BLaER1 (cell line): ENCODE measurements at regions not wholly inside any gene's neighbourhood (a gene's known extent, or its start where the extent isn't known, plus 50 kb on each side); places are given as distances from the start of the nearest gene placed in this dataset.

ENCODE experiments used
- H3K27ac ChIP-seq: shearing (Covaris generic); formaldehyde crosslinking; 2 replicates; pipeline ENCODE4 v1.8.1; 2022
- H3K27me3 ChIP-seq: shearing (Covaris generic); formaldehyde crosslinking; 2 replicates; pipeline ENCODE4 v1.8.1; 2022
- H3K36me3 ChIP-seq: shearing (Covaris generic); formaldehyde crosslinking; 2 replicates; pipeline ENCODE4 v1.8.1; 2022
- H3K4me1 ChIP-seq: shearing (Covaris generic); formaldehyde crosslinking; 2 replicates; pipeline ENCODE4 v1.8.1; 2022
- H3K4me2 ChIP-seq: shearing (Covaris generic); formaldehyde crosslinking; 2 replicates; pipeline ENCODE4 v1.8.1; 2022
- H3K4me3 ChIP-seq: shearing (Covaris generic); formaldehyde crosslinking; 2 replicates; pipeline ENCODE4 v1.8.1; 2022
- H3K9ac ChIP-seq: shearing (Covaris generic); formaldehyde crosslinking; 2 replicates; pipeline ENCODE4 v1.8.1; 2022
- H3K9me3 ChIP-seq: shearing (Covaris generic); formaldehyde crosslinking; 2 replicates; pipeline ENCODE4 v1.8.1; 2022
- H4K20me1 ChIP-seq: shearing (Covaris generic); formaldehyde crosslinking; 2 replicates; pipeline ENCODE4 v1.8.1; 2022
- Cebpa-rat ChIP-seq: shearing (Covaris generic); IDR thresholded peaks from 2 replicates; pipeline ENCODE4 v1.8.1; 2022

- Histone ChIP-seq H3K4me2 (no peak overlapping the region), H3K4me3 (no peak overlapping the region), H3K36me3 (no peaks in the 10 kb centered on the region), H3K9ac (no peak overlapping the region), H3K27ac (no peak overlapping the region), H3K27me3 (no peaks in the 10 kb centered on the region; the same call in 1 of the 2 replicates), H3K4me1 (no peaks in the 10 kb centered on the region), H4K20me1 (no peaks in the 10 kb centered on the region), H3K9me3 (no peaks in the 10 kb centered on the region)
- TF ChIP-seq Cebpa-rat = no peak
These were observed 517.8 kb upstream of the PAPPA start for GRCh38 chr9:115635680-115636383.

- TF ChIP-seq Cebpa-rat = no peak
- Histone ChIP-seq H3K27me3 (no peaks in the 10 kb centered on the region; the same call in 1 of the 2 replicates), H4K20me1 (no peaks in the 10 kb centered on the region), H3K4me1 (no peaks in the 10 kb centered on the region), H3K27ac (no peak overlapping the region), H3K4me3 (no peak overlapping the region), H3K36me3 (no peaks in the 10 kb centered on the region), H3K9me3 (no peaks in the 10 kb centered on the region), H3K9ac (no peak overlapping the region), H3K4me2 (no peak overlapping the region)
These were observed 517.0 kb upstream of the PAPPA start for GRCh38 chr9:115636596-115636995.

GRCh38 chr9:115637661-115638060 is 515.9 kb upstream of the PAPPA start:
- Histone ChIP-seq H4K20me1 (no peaks in the 10 kb centered on the region), H3K36me3 (no peaks in the 10 kb centered on the region), H3K4me3 (no peak overlapping the region), H3K9ac (no peak overlapping the region), H3K9me3 (no peaks in the 10 kb centered on the region), H3K27ac (no peak overlapping the region), H3K4me2 (no peak overlapping the region), H3K27me3 (no peaks in the 10 kb centered on the region; the same call in 1 of the 2 replicates), H3K4me1 (no peaks in the 10 kb centered on the region)
- TF ChIP-seq Cebpa-rat = no peak

GRCh38 chr9:115640887-115641286 is 512.7 kb upstream of the PAPPA start:
- H3K4me2 ChIP-seq = no peak overlapping the region
- no peaks in the 10 kb centered on the region for H3K4me1 ChIP-seq
- no peaks in the 10 kb centered on the region for H4K20me1 ChIP-seq
- H3K9me3 ChIP-seq = no peaks in the 10 kb centered on the region
- H3K27ac ChIP-seq = no peak overlapping the region
- no peaks in the 10 kb centered on the region for H3K36me3 ChIP-seq
- TF ChIP-seq Cebpa-rat = no peak
- H3K9ac ChIP-seq = no peak overlapping the region
- no peak overlapping the region for H3K4me3 ChIP-seq
- H3K27me3 ChIP-seq = no peaks in the 10 kb centered on the region; the same call in 1 of the 2 replicates

GRCh38 chr9:115642285-115642684 is 511.3 kb upstream of the PAPPA start:
- Histone ChIP-seq H3K27me3 (no peaks in the 10 kb centered on the region), H3K27ac (no peak overlapping the region), H4K20me1 (no peaks in the 10 kb centered on the region), H3K9me3 (no peaks in the 10 kb centered on the region), H3K4me1 (no peaks in the 10 kb centered on the region), H3K4me2 (no peak overlapping the region), H3K4me3 (no peak overlapping the region), H3K36me3 (no peaks in the 10 kb centered on the region), H3K9ac (no peak overlapping the region)
- no peak for TF ChIP-seq Cebpa-rat

GRCh38 chr9:115643948-115644727 is 509.5 kb upstream of the PAPPA start:
- H3K4me3 ChIP-seq = no peak overlapping the region
- no peak overlapping the region for H3K4me2 ChIP-seq
- H3K4me1 ChIP-seq = no peaks in the 10 kb centered on the region
- no peak for TF ChIP-seq Cebpa-rat
- H4K20me1 ChIP-seq = no peaks in the 10 kb centered on the region
- no peak overlapping the region for H3K27ac ChIP-seq
- no peaks in the 10 kb centered on the region for H3K36me3 ChIP-seq
- H3K9me3 ChIP-seq = no peaks in the 10 kb centered on the region
- no peak overlapping the region for H3K9ac ChIP-seq
- no peaks in the 10 kb centered on the region for H3K27me3 ChIP-seq

- TF ChIP-seq Cebpa-rat = no peak
- Histone ChIP-seq H4K20me1 (no peaks in the 10 kb centered on the region), H3K4me3 (no peak overlapping the region), H3K9me3 (no peaks in the 10 kb centered on the region), H3K4me1 (no peaks in the 10 kb centered on the region), H3K9ac (no peak overlapping the region), H3K27ac (no peak overlapping the region), H3K36me3 (no peaks in the 10 kb centered on the region), H3K4me2 (no peak overlapping the region), H3K27me3 (no peaks in the 10 kb centered on the region)
These were observed 503.6 kb upstream of the PAPPA start for GRCh38 chr9:115649991-115650472.

GRCh38 chr9:115650768-115651167 is 502.8 kb upstream of the PAPPA start:
- Histone ChIP-seq H3K36me3 (no peaks in the 10 kb centered on the region), H3K9ac (no peak overlapping the region), H3K27me3 (no peaks in the 10 kb centered on the region)

GRCh38 chr9:115651461-115651860 is 502.1 kb upstream of the PAPPA start:
- H3K4me2 ChIP-seq = no peak overlapping the region
- H3K36me3 ChIP-seq = no peaks in the 10 kb centered on the region
- no peak overlapping the region for H3K27ac ChIP-seq
- no peaks in the 10 kb centered on the region for H4K20me1 ChIP-seq
- H3K27me3 ChIP-seq = no peaks in the 10 kb centered on the region
- no peak for TF ChIP-seq Cebpa-rat
- no peaks in the 10 kb centered on the region for H3K4me1 ChIP-seq
- no peaks in the 10 kb centered on the region for H3K9me3 ChIP-seq
- no peak overlapping the region for H3K9ac ChIP-seq
- no peak overlapping the region for H3K4me3 ChIP-seq

More at GRCh38 chr9:115650768-115651167, 502.8 kb upstream of the PAPPA start:
- no peaks in the 10 kb centered on the region for H3K4me1 ChIP-seq
- no peaks in the 10 kb centered on the region for H3K9me3 ChIP-seq
- no peak overlapping the region for H3K27ac ChIP-seq
- H4K20me1 ChIP-seq = no peaks in the 10 kb centered on the region
- no peak overlapping the region for H3K4me2 ChIP-seq
- H3K4me3 ChIP-seq = no peak overlapping the region
- TF ChIP-seq Cebpa-rat = no peak

- Histone ChIP-seq H3K36me3 (no peaks in the 10 kb centered on the region), H3K4me2 (no peak overlapping the region), H3K27me3 (no peaks in the 10 kb centered on the region), H3K9ac (no peak overlapping the region), H3K27ac (no peak overlapping the region), H3K4me3 (no peak overlapping the region), H3K4me1 (no peaks in the 10 kb centered on the region), H4K20me1 (no peaks in the 10 kb centered on the region), H3K9me3 (no peaks in the 10 kb centered on the region)
- TF ChIP-seq Cebpa-rat = no peak
These were observed 500.4 kb upstream of the PAPPA start for GRCh38 chr9:115653171-115653606.
